Activated T-cell treated with anti-CD3 and anti-CD28 coated beads, Interleukin-2, amount 50 U/mL, for 1 hour (primary cell): ENCODE measurements at regions not wholly inside any gene's neighbourhood (a gene's known extent, or its start where the extent isn't known, plus 50 kb on each side); places are given as distances from the start of the nearest gene placed in this dataset.

Source experiments
- DNase-seq: peaks from one replicate; pipeline ENCODE4 v3.0.0-alpha.2; 2020

- DNase-seq = no peak
Observed at GRCh38 chr3:10585945-10586344, 80.6 kb upstream of the ATP2B2 start.

GRCh38 chr3:10594915-10595314 is 89.5 kb upstream of the ATP2B2 start:
- peak; percentile 32 for DNase-seq

GRCh38 chr3:10596746-10597448 is 91.5 kb upstream of the ATP2B2 start:
- DNase-seq = no peak

GRCh38 chr3:10597733-10598132 is 92.3 kb upstream of the ATP2B2 start:
- DNase-seq = no peak

- no peak for DNase-seq
Observed at GRCh38 chr3:10599017-10599416, 93.6 kb upstream of the ATP2B2 start.

GRCh38 chr3:10599444-10599843 is 94.1 kb upstream of the ATP2B2 start:
- no peak for DNase-seq

- DNase-seq = no peak
Observed at GRCh38 chr3:10600296-10600714, 94.9 kb upstream of the ATP2B2 start.

- no peak for DNase-seq
Observed at GRCh38 chr3:10600726-10601125, 95.3 kb upstream of the ATP2B2 start.

GRCh38 chr3:10601151-10601856 is 95.9 kb upstream of the ATP2B2 start:
- no peak for DNase-seq

- no peak for DNase-seq
Observed at GRCh38 chr3:10601857-10602230, 96.5 kb upstream of the ATP2B2 start.

- no peak for DNase-seq
Observed at GRCh38 chr3:10602271-10602670, 96.9 kb upstream of the ATP2B2 start.

GRCh38 chr3:10602769-10603768 is 97.7 kb upstream of the ATP2B2 start:
- DNase-seq = peak; percentile 67

GRCh38 chr3:10609134-10609533 is 103.7 kb upstream of the ATP2B2 start:
- no peak for DNase-seq

GRCh38 chr3:10614168-10614567 is 108.8 kb upstream of the ATP2B2 start:
- DNase-seq = no peak

- DNase-seq = no peak
Observed at GRCh38 chr3:10615715-10616114, 110.3 kb upstream of the ATP2B2 start.

GRCh38 chr3:10616321-10616720 is 110.9 kb upstream of the ATP2B2 start:
- DNase-seq = no peak

- DNase-seq = no peak
Observed at GRCh38 chr3:10619989-10620832, 114.8 kb upstream of the ATP2B2 start.

- DNase-seq = no peak
Observed at GRCh38 chr3:10620833-10621082, 115.4 kb upstream of the ATP2B2 start.

- DNase-seq = no peak
Observed at GRCh38 chr3:10623578-10624275, 118.3 kb upstream of the ATP2B2 start.

- no peak for DNase-seq
Observed at GRCh38 chr3:10625323-10625722, 119.9 kb upstream of the ATP2B2 start.

GRCh38 chr3:10627884-10628572 is 122.6 kb upstream of the ATP2B2 start:
- no peak for DNase-seq
